HL-60 (cell line): ENCODE measurements at regions not wholly inside any gene's neighbourhood (a gene's known extent, or its start where the extent isn't known, plus 50 kb on each side); places are given as distances from the start of the nearest gene placed in this dataset.

Source experiments
- DNase-seq, 2 experiments: peaks; one replicate each; pipeline ENCODE4 v3.0.0-alpha.2; 2010 to 2020; ENCODE audit warnings: low read depth in 1 of 2, low spot score in 1 of 2
- H3K27ac ChIP-seq: fragments of 250-450 bp; sonication (Bioruptor Pico); replicated peaks from 2 replicates; pipeline ENCODE4 v1.5.1; 2020; ENCODE audit warnings: mild to moderate bottlenecking, moderate library complexity
- H3K27me3 ChIP-seq: fragments of 250-450 bp; sonication (Bioruptor Pico); 2 replicates; pipeline ENCODE4 v1.5.1; 2021; ENCODE audit warnings: mild to moderate bottlenecking, moderate library complexity; ENCODE audit not compliant: insufficient read depth, poor library complexity, severe bottlenecking
- H3K4me3 ChIP-seq: replicated peaks from 2 replicates; pipeline ENCODE4 v1.5.1; 2011; ENCODE audit warnings: mild to moderate bottlenecking, control low read depth, low read length; ENCODE audit not compliant: insufficient read depth
- GABPA ChIP-seq: IDR thresholded peaks from 2 replicates; pipeline ENCODE4 v1.6.1; 2012; ENCODE audit warnings: low read depth
- POLR2AphosphoS5 ChIP-seq: IDR thresholded peaks from 2 replicates; pipeline ENCODE4 v1.6.1; 2012; ENCODE audit warnings: low read depth
- SPI1 ChIP-seq: IDR thresholded peaks from 2 replicates; pipeline ENCODE4 v1.6.1; 2012; ENCODE audit warnings: low read depth, mild to moderate bottlenecking, borderline replicate concordance
- TF ChIP-seq, protein P1 (sequence below): IDR thresholded peaks from one replicate; pipeline ENCODE4 v1.5.1; 2011; ENCODE audit warnings: low read length, control low read depth, inconsistent platforms; ENCODE audit not compliant: insufficient read depth
- TF ChIP-seq, protein P2 (sequence below): IDR thresholded peaks from 2 replicates; pipeline ENCODE4 v1.6.1; 2012; ENCODE audit warnings: low read depth; ENCODE audit not compliant: insufficient replicate concordance

DNA sequence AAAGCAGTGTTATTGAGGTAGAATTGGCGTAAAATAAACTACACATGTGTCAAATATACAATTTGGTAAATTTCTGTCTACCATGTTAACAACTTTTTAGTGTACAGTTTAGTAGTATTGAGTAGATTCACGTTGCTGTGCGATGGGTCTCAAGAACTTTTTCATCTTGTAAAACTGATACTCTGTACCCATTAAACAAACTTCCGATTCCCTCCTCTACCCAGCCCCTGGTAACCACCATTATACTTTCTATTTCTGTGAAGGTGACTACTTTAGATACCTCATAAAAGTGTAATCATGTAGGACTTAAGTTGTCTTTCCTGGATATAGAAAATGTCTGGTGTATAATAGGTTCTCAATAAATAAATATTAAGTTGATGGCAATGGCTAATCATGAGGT, 408.5 kb upstream of the POT1 start:
- no peak overlapping the region for H3K4me3 ChIP-seq

DNA sequence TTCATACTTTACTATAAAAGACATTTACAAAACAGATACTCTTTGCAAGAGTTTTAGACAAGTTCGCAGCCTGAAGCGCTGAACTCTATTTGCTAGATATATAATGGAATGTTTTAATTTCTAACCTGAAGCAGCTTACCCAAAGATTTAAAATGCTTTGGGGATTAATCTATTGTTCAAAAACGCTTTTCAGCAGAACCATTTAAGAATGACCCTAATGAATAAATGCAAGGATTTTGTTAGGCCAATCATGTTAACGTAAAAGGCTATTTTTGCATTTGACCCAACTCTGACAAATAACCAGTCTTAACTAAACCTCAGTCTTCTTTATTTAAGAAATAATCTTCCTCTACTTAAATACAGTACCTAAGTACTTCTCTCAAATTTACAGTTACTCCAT, 406.7 kb upstream of the POT1 start:
- DNase-seq = no peak
- Histone ChIP-seq H3K4me3 (no peak overlapping the region), H3K27ac (no peak overlapping the region), H3K27me3 (no peaks in the 10 kb centered on the region)
- TF ChIP-seq GABPA = no peak
- TF ChIP-seq, protein P1, sequence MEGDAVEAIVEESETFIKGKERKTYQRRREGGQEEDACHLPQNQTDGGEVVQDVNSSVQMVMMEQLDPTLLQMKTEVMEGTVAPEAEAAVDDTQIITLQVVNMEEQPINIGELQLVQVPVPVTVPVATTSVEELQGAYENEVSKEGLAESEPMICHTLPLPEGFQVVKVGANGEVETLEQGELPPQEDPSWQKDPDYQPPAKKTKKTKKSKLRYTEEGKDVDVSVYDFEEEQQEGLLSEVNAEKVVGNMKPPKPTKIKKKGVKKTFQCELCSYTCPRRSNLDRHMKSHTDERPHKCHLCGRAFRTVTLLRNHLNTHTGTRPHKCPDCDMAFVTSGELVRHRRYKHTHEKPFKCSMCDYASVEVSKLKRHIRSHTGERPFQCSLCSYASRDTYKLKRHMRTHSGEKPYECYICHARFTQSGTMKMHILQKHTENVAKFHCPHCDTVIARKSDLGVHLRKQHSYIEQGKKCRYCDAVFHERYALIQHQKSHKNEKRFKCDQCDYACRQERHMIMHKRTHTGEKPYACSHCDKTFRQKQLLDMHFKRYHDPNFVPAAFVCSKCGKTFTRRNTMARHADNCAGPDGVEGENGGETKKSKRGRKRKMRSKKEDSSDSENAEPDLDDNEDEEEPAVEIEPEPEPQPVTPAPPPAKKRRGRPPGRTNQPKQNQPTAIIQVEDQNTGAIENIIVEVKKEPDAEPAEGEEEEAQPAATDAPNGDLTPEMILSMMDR = no peak
- TF ChIP-seq SPI1 = no peak

More for the DNA sequence above, 408.5 kb upstream of the POT1 start:
- no peak for TF ChIP-seq POLR2AphosphoS5
- TF ChIP-seq SPI1 = no peak
- TF ChIP-seq GABPA = no peak
- TF ChIP-seq, protein P1 = no peak
- TF ChIP-seq, protein P2, sequence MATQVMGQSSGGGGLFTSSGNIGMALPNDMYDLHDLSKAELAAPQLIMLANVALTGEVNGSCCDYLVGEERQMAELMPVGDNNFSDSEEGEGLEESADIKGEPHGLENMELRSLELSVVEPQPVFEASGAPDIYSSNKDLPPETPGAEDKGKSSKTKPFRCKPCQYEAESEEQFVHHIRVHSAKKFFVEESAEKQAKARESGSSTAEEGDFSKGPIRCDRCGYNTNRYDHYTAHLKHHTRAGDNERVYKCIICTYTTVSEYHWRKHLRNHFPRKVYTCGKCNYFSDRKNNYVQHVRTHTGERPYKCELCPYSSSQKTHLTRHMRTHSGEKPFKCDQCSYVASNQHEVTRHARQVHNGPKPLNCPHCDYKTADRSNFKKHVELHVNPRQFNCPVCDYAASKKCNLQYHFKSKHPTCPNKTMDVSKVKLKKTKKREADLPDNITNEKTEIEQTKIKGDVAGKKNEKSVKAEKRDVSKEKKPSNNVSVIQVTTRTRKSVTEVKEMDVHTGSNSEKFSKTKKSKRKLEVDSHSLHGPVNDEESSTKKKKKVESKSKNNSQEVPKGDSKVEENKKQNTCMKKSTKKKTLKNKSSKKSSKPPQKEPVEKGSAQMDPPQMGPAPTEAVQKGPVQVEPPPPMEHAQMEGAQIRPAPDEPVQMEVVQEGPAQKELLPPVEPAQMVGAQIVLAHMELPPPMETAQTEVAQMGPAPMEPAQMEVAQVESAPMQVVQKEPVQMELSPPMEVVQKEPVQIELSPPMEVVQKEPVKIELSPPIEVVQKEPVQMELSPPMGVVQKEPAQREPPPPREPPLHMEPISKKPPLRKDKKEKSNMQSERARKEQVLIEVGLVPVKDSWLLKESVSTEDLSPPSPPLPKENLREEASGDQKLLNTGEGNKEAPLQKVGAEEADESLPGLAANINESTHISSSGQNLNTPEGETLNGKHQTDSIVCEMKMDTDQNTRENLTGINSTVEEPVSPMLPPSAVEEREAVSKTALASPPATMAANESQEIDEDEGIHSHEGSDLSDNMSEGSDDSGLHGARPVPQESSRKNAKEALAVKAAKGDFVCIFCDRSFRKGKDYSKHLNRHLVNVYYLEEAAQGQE = no peak
- DNase-seq = no peak
- no peak overlapping the region for H3K27ac ChIP-seq
- no peaks in the 10 kb centered on the region for H3K27me3 ChIP-seq

DNA sequence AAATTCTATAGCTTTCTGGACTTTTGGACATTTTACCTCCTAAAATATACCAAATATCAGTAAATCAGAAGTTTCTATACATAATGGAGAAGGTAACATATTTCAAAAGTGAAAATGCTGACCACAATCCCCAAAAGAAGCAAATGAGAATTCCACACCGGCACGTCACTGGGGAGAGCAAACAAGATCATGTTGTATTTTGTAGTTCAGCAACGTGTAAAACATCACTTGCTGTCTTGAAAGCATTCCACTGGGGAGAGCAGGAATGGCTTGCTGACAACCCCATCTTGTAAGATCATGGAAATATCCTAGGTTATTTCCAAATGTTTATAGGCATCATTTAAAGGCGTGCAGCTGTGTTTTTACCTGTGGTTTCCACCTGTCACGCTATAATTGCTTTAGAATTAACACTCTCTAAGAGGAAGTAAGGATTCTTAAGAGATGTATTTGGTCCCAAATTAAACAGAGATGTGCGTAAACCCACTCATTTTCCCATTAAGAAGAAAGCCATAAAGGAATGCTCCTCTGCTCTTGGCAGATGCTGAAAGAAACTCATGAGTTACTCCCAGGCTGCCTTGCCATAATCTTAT, 397.1 kb upstream of the POT1 start:
- no peak overlapping the region for H3K4me3 ChIP-seq
- no peak for DNase-seq
- no peaks in the 10 kb centered on the region for H3K27me3 ChIP-seq
- no peak overlapping the region for H3K27ac ChIP-seq
- TF ChIP-seq, protein P1 = no peak
- TF ChIP-seq SPI1 = no peak
- TF ChIP-seq GABPA = no peak
- TF ChIP-seq, protein P2 = no peak
- no peak for TF ChIP-seq POLR2AphosphoS5

DNA sequence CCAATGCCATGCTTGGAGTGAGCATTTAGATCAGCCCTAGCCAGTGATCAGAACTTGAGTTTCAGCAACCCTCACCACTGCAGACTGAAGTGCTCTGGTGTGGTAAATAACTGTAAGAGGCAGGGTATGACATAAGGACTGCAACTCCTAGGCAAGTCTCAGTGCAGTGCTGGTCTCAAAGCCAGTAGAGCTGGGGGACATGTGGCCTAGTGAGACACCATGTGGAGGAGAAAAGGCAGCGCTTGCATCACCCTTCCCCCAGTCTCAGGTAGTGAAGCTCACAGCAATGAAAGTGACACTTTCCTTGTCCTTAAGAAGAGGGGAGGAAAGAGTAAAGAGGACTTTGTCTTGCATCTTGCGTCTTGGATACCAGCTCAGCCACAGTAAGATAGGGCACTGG, 386.8 kb upstream of the POT1 start:
- no peak overlapping the region for H3K27ac ChIP-seq
- DNase-seq = peak in 1 of 2 experiments; percentile 48
- TF ChIP-seq, protein P2 = no peak
- TF ChIP-seq SPI1 = no peak
- no peak for TF ChIP-seq POLR2AphosphoS5
- no peak for TF ChIP-seq GABPA
- TF ChIP-seq, protein P1 = no peak
- H3K4me3 ChIP-seq = no peak overlapping the region
- no peaks in the 10 kb centered on the region for H3K27me3 ChIP-seq
